ENCODE measurements at regions not wholly inside any gene's neighbourhood (a gene's known extent, or its start where the extent isn't known, plus 50 kb on each side); places are given as distances from the start of the nearest gene placed in this dataset.

DNA sequence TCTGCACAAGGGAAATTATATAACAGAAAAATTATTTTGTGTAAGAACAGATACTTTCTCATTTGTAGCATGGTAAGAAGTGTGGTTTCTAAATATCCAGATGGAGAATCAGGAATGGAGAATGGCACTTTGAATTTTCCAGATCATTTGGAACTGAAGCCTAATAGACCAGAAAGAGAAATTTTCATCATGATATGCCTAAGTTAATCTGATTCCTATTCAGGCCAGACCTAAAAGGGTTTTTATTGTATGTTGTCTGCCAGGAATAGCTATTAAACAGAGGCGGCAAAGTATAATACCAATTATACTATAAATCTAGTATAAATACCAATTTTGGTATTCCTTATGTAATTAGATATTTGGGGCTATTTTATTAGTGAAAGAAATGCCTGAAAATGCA lies 382.7 kb upstream of the FAR2 start:
- Histone ChIP-seq H3K27me3 (ENCODE audit: insufficient read depth, low read length, poor library complexity) (no peaks in the 10 kb centered on the region), H3K9me3 (ENCODE audit: insufficient read depth, low read length, severe bottlenecking) (no peaks in the 10 kb centered on the region), H3K9ac (ENCODE audit: low read depth, low read length) (no peak overlapping the region), H3K4me3 (ENCODE audit: low read depth in 1 of 2, low read length in 2 of 2) (no peak overlapping the region), H2AFZ (ENCODE audit: low read depth, low read length) (no peak overlapping the region), H4K20me1 (ENCODE audit: insufficient read depth, low read length) (no peaks in the 10 kb centered on the region), H3K4me2 (ENCODE audit: insufficient read depth, low read length) (no peak overlapping the region), H3K4me1 (ENCODE audit: insufficient read depth, low read length) (no peaks in the 10 kb centered on the region), H3K79me2 (ENCODE audit: insufficient read depth, low read length) (no peaks in the 10 kb centered on the region), H3K27ac (ENCODE audit: low read length) (no peak overlapping the region), H3K36me3 (ENCODE audit: insufficient read depth, low read length) (no peaks in the 10 kb centered on the region)
- TF ChIP-seq, protein P1, sequence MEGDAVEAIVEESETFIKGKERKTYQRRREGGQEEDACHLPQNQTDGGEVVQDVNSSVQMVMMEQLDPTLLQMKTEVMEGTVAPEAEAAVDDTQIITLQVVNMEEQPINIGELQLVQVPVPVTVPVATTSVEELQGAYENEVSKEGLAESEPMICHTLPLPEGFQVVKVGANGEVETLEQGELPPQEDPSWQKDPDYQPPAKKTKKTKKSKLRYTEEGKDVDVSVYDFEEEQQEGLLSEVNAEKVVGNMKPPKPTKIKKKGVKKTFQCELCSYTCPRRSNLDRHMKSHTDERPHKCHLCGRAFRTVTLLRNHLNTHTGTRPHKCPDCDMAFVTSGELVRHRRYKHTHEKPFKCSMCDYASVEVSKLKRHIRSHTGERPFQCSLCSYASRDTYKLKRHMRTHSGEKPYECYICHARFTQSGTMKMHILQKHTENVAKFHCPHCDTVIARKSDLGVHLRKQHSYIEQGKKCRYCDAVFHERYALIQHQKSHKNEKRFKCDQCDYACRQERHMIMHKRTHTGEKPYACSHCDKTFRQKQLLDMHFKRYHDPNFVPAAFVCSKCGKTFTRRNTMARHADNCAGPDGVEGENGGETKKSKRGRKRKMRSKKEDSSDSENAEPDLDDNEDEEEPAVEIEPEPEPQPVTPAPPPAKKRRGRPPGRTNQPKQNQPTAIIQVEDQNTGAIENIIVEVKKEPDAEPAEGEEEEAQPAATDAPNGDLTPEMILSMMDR (IDR thresholded peaks at IDR 0.05; ENCODE audit: borderline replicate concordance, extremely low read depth, low read length, poor library complexity, severe bottlenecking): no peak
- DNase-seq (no peak), ATAC-seq (ENCODE audit: insufficient read depth, low read depth) (no peak)

DNA sequence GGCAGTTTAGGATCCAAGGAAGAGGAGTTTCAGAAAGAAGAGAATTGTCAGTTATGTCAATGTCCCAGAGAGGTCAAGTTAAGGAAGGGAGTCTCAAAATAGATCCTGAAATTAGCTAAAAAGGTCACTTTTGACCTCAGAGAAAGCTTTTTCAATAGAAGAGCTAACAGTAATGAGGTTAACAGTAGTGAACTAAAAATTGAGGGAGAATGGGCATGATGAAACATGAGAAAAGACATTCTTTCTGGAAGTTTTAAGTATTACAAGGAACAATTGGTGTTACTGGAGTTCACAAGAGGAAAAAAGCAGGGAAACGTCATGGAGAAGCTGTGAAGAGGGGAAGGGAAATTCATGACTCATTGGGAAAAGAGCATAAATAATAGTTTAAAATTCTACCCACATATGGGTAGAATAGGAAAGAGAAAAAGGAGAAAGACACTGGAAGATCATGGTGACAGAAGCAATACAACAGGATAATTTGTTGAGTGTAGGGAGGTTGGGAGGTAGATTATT lies 381.2 kb upstream of the FAR2 start:
- Histone ChIP-seq H3K9ac (ENCODE audit: low read depth, low read length) (no peak overlapping the region), H2AFZ (ENCODE audit: low read depth, low read length) (no peak overlapping the region), H3K79me2 (ENCODE audit: insufficient read depth, low read length) (no peaks in the 10 kb centered on the region), H3K27ac (ENCODE audit: low read length) (no peak overlapping the region), H3K27me3 (ENCODE audit: insufficient read depth, low read length, poor library complexity) (no peaks in the 10 kb centered on the region), H4K20me1 (ENCODE audit: insufficient read depth, low read length) (no peaks in the 10 kb centered on the region), H3K4me1 (ENCODE audit: insufficient read depth, low read length) (no peaks in the 10 kb centered on the region), H3K9me3 (ENCODE audit: insufficient read depth, low read length, severe bottlenecking) (no peaks in the 10 kb centered on the region), H3K36me3 (ENCODE audit: insufficient read depth, low read length) (no peaks in the 10 kb centered on the region), H3K4me3 (ENCODE audit: low read depth in 1 of 2, low read length in 2 of 2) (no peak overlapping the region), H3K4me2 (ENCODE audit: insufficient read depth, low read length) (no peak overlapping the region)
- ATAC-seq (ENCODE audit: insufficient read depth, low read depth): no peak
- no peak for DNase-seq
- TF ChIP-seq, protein P1 (IDR thresholded peaks at IDR 0.05; ENCODE audit: borderline replicate concordance, extremely low read depth, low read length, poor library complexity, severe bottlenecking): no peak
- TF ChIP-seq EZH2 (IDR thresholded peaks at IDR 0.05; ENCODE audit: borderline replicate concordance, low read depth, low read length, severe bottlenecking): no peak

DNA sequence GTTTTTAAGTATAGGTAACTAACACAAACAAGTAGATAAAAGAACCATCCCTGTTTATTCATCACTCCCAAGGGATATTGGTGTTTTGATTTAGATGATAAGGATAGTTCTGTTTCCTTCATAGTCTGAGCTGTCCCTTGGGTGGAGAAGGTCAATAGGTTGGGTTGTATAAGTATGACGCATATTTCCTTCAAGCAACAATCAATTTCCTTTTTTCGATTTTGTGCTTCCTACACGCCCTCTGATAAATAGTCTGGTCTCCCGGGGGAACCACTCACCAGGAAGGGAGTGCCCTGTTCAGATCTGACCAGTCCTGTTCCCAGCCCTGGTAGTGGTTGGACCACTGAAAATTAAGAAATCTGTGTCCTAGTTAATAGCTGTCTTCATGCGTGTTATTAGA lies 378.8 kb upstream of the FAR2 start:
- TF ChIP-seq, protein P1 (IDR thresholded peaks at IDR 0.05; ENCODE audit: borderline replicate concordance, extremely low read depth, low read length, poor library complexity, severe bottlenecking): no peak
- TF ChIP-seq EZH2 (IDR thresholded peaks at IDR 0.05; ENCODE audit: borderline replicate concordance, low read depth, low read length, severe bottlenecking): no peak
- Histone ChIP-seq H3K27me3 (ENCODE audit: insufficient read depth, low read length, poor library complexity) (no peaks in the 10 kb centered on the region), H3K36me3 (ENCODE audit: insufficient read depth, low read length) (no peaks in the 10 kb centered on the region), H3K4me3 (ENCODE audit: low read depth in 1 of 2, low read length in 2 of 2) (no peak overlapping the region), H3K4me2 (ENCODE audit: insufficient read depth, low read length) (no peak overlapping the region), H2AFZ (ENCODE audit: low read depth, low read length) (no peak overlapping the region), H4K20me1 (ENCODE audit: insufficient read depth, low read length) (no peaks in the 10 kb centered on the region), H3K79me2 (ENCODE audit: insufficient read depth, low read length) (no peaks in the 10 kb centered on the region), H3K9me3 (ENCODE audit: insufficient read depth, low read length, severe bottlenecking) (no peaks in the 10 kb centered on the region), H3K4me1 (ENCODE audit: insufficient read depth, low read length) (no peaks in the 10 kb centered on the region), H3K9ac (ENCODE audit: low read depth, low read length) (no peak overlapping the region), H3K27ac (ENCODE audit: low read length) (no peak overlapping the region)
- ATAC-seq (ENCODE audit: insufficient read depth, low read depth) (no peak), DNase-seq (no peak)

DNA sequence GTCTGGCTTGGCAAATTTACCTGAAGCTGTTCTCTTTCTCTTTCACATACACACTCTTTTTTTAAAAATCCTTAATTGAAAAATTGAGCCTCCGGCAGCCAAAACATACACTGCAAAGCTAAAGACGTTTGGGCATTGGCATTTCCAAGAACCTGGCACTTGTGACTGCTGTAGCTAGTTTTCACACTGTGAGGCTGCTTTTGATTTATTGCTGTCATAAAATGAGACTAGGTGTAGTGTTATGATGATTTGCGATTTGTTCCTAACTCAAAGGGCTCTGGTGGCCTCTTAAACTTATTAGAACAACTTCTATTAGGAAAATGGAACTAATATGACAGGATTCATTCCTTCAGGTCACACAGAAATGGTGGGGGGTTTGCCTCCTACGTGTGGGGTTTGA lies 377.1 kb upstream of the FAR2 start:
- Histone ChIP-seq H3K9ac (ENCODE audit: low read depth, low read length) (no peak overlapping the region), H2AFZ (ENCODE audit: low read depth, low read length) (no peak overlapping the region), H3K4me1 (ENCODE audit: insufficient read depth, low read length) (no peaks in the 10 kb centered on the region), H3K4me2 (ENCODE audit: insufficient read depth, low read length) (no peak overlapping the region), H3K9me3 (ENCODE audit: insufficient read depth, low read length, severe bottlenecking) (no peaks in the 10 kb centered on the region), H3K4me3 (ENCODE audit: low read depth in 1 of 2, low read length in 2 of 2) (no peak overlapping the region), H3K27ac (ENCODE audit: low read length) (no peak overlapping the region), H4K20me1 (ENCODE audit: insufficient read depth, low read length) (no peaks in the 10 kb centered on the region), H3K36me3 (ENCODE audit: insufficient read depth, low read length) (no peaks in the 10 kb centered on the region), H3K27me3 (ENCODE audit: insufficient read depth, low read length, poor library complexity) (no peaks in the 10 kb centered on the region), H3K79me2 (ENCODE audit: insufficient read depth, low read length) (no peaks in the 10 kb centered on the region)
- TF ChIP-seq EZH2 (IDR thresholded peaks at IDR 0.05; ENCODE audit: borderline replicate concordance, low read depth, low read length, severe bottlenecking): no peak
- TF ChIP-seq, protein P1 (IDR thresholded peaks at IDR 0.05; ENCODE audit: borderline replicate concordance, extremely low read depth, low read length, poor library complexity, severe bottlenecking): no peak
- ATAC-seq (ENCODE audit: insufficient read depth, low read depth) (no peak), DNase-seq (no peak)
